CD14-positive monocyte (primary cell): ENCODE measurements at regions not wholly inside any gene's neighbourhood (a gene's known extent, or its start where the extent isn't known, plus 50 kb on each side); places are given as distances from the start of the nearest gene placed in this dataset.

ENCODE experiments used
- DNase-seq, 3 donors: peaks; one replicate each; pipeline ENCODE4 v3.0.0-alpha.2; 2011 to 2022
- H2AFZ ChIP-seq: 2 replicates; pipeline ENCODE4 v1.6.0; 2012; ENCODE audit warnings: mild to moderate bottlenecking, low read depth, low read length, inconsistent platforms; ENCODE audit not compliant: insufficient read depth, poor library complexity, severe bottlenecking
- H3K27ac ChIP-seq, 2 donors: 1 replicate in 1 of 2; 2 replicates in 1 of 2; pipeline ENCODE4 v1.5.1; 2012 to 2013; ENCODE audit warnings: low read length in 2 of 2, control low read depth in 1 of 2, inconsistent platforms in 1 of 2, low read depth in 1 of 2, mild to moderate bottlenecking in 1 of 2
- H3K27me3 ChIP-seq, 2 donors: one replicate each; pipeline versions ENCODE4 v1.6.0 to v1.6.1; 2011 to 2013; ENCODE audit warnings: low read length in 2 of 2; ENCODE audit not compliant: control insufficient read depth in 2 of 2, insufficient read depth in 2 of 2
- H3K36me3 ChIP-seq, 2 donors: replicated peaks in 1 of 2; 1 replicate in 1 of 2; 2 replicates in 1 of 2; pipeline versions ENCODE4 v1.5.1 to v1.6.1; 2012 to 2013; ENCODE audit warnings: low read length in 2 of 2, control low read depth in 1 of 2, inconsistent platforms in 1 of 2, mild to moderate bottlenecking in 1 of 2; ENCODE audit not compliant: insufficient read depth in 2 of 2, control insufficient read depth in 1 of 2
- H3K4me1 ChIP-seq, 2 donors: 1 replicate in 1 of 2; 2 replicates in 1 of 2; pipeline versions ENCODE4 v1.5.1 to v1.6.1; 2012 to 2013; ENCODE audit warnings: low read length in 2 of 2, control low read depth in 1 of 2, inconsistent platforms in 1 of 2, mild to moderate bottlenecking in 1 of 2, moderate library complexity in 1 of 2; ENCODE audit not compliant: insufficient read depth in 2 of 2, control insufficient read depth in 1 of 2
- H3K4me2 ChIP-seq: replicated peaks from 2 replicates; pipeline ENCODE3; 2012; ENCODE audit warnings: low read length, moderate library complexity, mild to moderate bottlenecking; ENCODE audit not compliant: poor library complexity, severe bottlenecking; ENCODE audit errors: extremely low read depth
- H3K4me3 ChIP-seq, 3 experiments: fragments of 200-600 bp in 1 of 3; sonication (generic) in 1 of 3; replicated peaks in 1 of 3; 1 replicate in 2 of 3; 2 replicates in 1 of 3; pipeline ENCODE4 v1.5.1; 2011 to 2013; ENCODE audit warnings: low read length in 3 of 3, mild to moderate bottlenecking in 3 of 3, control low read depth in 2 of 3, low read depth in 2 of 3, inconsistent platforms in 1 of 3, moderate library complexity in 1 of 3
- H3K79me2 ChIP-seq: 2 replicates; pipeline ENCODE4 v1.6.0; 2012; ENCODE audit warnings: mild to moderate bottlenecking, control low read depth, inconsistent platforms, low read length, moderate library complexity; ENCODE audit not compliant: insufficient read depth
- H3K9ac ChIP-seq: 2 replicates; pipeline ENCODE4 v1.6.0; 2017; ENCODE audit warnings: low read length, mild to moderate bottlenecking; ENCODE audit not compliant: insufficient read depth, poor library complexity, severe bottlenecking
- H3K9me3 ChIP-seq, 2 donors: replicated peaks in 1 of 2; 1 replicate in 1 of 2; 2 replicates in 1 of 2; pipeline versions ENCODE4 v1.5.1 to v1.6.1; 2012 to 2013; ENCODE audit warnings: low read length in 2 of 2, control low read depth in 1 of 2; ENCODE audit not compliant: control insufficient read depth in 1 of 2, insufficient read depth in 1 of 2
- H4K20me1 ChIP-seq: 2 replicates; pipeline ENCODE4 v1.6.0; 2012; ENCODE audit warnings: mild to moderate bottlenecking, low read length, control low read depth, moderate library complexity; ENCODE audit not compliant: insufficient read depth
- H3K27ac Mint-ChIP-seq, 7 donors: one replicate each; pipeline ENCODE4 v1.8.0; 2020; ENCODE audit warnings: mild to moderate bottlenecking in 7 of 7, mixed read lengths in 7 of 7, moderate library complexity in 6 of 7, inconsistent platforms in 2 of 7
- H3K27me3 Mint-ChIP-seq, 3 donors: one replicate each; pipeline ENCODE4 v1.8.0; 2021 to 2022; ENCODE audit warnings: low read depth in 3 of 3, mild to moderate bottlenecking in 3 of 3, mixed read lengths in 3 of 3, moderate library complexity in 3 of 3, inconsistent platforms in 1 of 3
- H3K36me3 Mint-ChIP-seq, 2 donors: one replicate each; pipeline ENCODE4 v1.8.0; 2020; ENCODE audit warnings: mixed read lengths in 2 of 2, inconsistent platforms in 1 of 2, mild to moderate bottlenecking in 1 of 2
- H3K4me1 Mint-ChIP-seq: one replicate; pipeline ENCODE4 v1.8.0; 2020; ENCODE audit warnings: mild to moderate bottlenecking, mixed read lengths
- H3K4me3 Mint-ChIP-seq, 2 donors: one replicate each; pipeline ENCODE4 v1.8.0; 2020; ENCODE audit warnings: mild to moderate bottlenecking in 2 of 2, mixed read lengths in 2 of 2, moderate library complexity in 1 of 2
- H3K9me3 Mint-ChIP-seq, 7 donors: one replicate each; pipeline ENCODE4 v1.8.0; 2020 to 2022; ENCODE audit warnings: mixed read lengths in 7 of 7, mild to moderate bottlenecking in 6 of 7, moderate library complexity in 6 of 7, inconsistent platforms in 2 of 7
- WGBS: methylation state at CpG from one replicate; pipeline ENCODE4 v1.1.5; 2013; ENCODE audit warnings: missing lambda C conversion rate; ENCODE audit not compliant: insufficient coverage; 5-methylcytosine and 5-hydroxymethylcytosine counted together
- intact Hi-C, 2 donors: fragments of 100-400 bp; cut with micrococcal nuclease; formaldehyde crosslinking; loops; one replicate each; pipeline versions ENCODE4 v1.15.0 to v1.15.1; 2023
- TF ChIP-seq, protein P1 (sequence below): fragments of 200-600 bp; IDR thresholded peaks from one replicate; pipeline ENCODE4 v1.8.0; 2022; ENCODE audit warnings: antibody characterized with exemption, mild to moderate bottlenecking

DNA sequence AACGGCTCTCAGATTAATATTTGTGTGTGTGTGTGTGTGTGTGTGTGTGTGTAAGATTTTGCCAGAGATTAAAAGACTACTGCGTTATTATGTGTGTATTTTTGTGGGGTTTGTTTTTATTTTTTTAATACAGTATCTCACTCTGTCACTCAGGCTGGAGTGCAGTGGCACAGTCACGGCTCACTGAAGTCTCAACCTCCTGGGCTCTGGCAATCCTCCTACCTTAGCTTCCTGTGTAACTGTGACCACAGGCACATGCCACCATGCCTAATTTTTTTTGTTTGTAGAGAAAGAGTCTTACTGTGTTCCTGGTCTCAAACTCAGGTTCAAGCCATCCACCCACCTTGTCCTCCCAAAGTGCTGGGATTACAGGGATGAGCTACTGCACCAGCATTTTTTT, 87.2 kb downstream of the CYB561 start:
- Mint-ChIP-seq H3K4me3 (no peak overlapping the region), H3K9me3 (peaks cover 3 to 20% (median 13%) of the 10 kb centered on the region in 7 donors), H3K27ac (no peak overlapping the region), H3K27me3 (no peaks in the 10 kb centered on the region), H3K4me1 (peaks cover 2% of the 10 kb centered on the region), H3K36me3 (peaks cover 2 to 16% of the 10 kb centered on the region in 2 donors)
- H3K9me3 ChIP-seq: peaks cover 5 to 18% of the 10 kb centered on the region in 2 donors
- TF ChIP-seq, protein P1, sequence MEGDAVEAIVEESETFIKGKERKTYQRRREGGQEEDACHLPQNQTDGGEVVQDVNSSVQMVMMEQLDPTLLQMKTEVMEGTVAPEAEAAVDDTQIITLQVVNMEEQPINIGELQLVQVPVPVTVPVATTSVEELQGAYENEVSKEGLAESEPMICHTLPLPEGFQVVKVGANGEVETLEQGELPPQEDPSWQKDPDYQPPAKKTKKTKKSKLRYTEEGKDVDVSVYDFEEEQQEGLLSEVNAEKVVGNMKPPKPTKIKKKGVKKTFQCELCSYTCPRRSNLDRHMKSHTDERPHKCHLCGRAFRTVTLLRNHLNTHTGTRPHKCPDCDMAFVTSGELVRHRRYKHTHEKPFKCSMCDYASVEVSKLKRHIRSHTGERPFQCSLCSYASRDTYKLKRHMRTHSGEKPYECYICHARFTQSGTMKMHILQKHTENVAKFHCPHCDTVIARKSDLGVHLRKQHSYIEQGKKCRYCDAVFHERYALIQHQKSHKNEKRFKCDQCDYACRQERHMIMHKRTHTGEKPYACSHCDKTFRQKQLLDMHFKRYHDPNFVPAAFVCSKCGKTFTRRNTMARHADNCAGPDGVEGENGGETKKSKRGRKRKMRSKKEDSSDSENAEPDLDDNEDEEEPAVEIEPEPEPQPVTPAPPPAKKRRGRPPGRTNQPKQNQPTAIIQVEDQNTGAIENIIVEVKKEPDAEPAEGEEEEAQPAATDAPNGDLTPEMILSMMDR: no peak
- no peaks in the 10 kb centered on the region for H4K20me1 ChIP-seq
- H3K4me2 ChIP-seq: no peak overlapping the region
- no peaks in the 10 kb centered on the region for H3K27me3 ChIP-seq
- H2AFZ ChIP-seq: no peak overlapping the region
- H3K27ac ChIP-seq: no peak overlapping the region
- H3K79me2 ChIP-seq: no peaks in the 10 kb centered on the region
- no peak overlapping the region for H3K9ac ChIP-seq
- intact Hi-C loops: no loop called here
- no peaks in the 10 kb centered on the region for H3K4me1 ChIP-seq
- H3K36me3 ChIP-seq: no peaks in the 10 kb centered on the region
- H3K4me3 ChIP-seq: no peak overlapping the region
- no CpG with 5 or more reads among the region's 3 CpGs for WGBS
- no peak for DNase-seq

- Histone ChIP-seq H3K4me1 (no peaks in the 10 kb centered on the region), H2AFZ (no peak overlapping the region), H3K27ac (no peak overlapping the region), H4K20me1 (no peaks in the 10 kb centered on the region), H3K79me2 (no peaks in the 10 kb centered on the region), H3K4me3 (no peak overlapping the region), H3K36me3 (no peaks in the 10 kb centered on the region), H3K9me3 (peaks cover 5 to 18% of the 10 kb centered on the region in 2 donors), H3K4me2 (no peak overlapping the region), H3K27me3 (no peaks in the 10 kb centered on the region), H3K9ac (no peak overlapping the region)
- DNase-seq: no peak
- intact Hi-C loops: no loop called here
- peaks cover 3 to 16% of the 10 kb centered on the region in 2 donors for H3K36me3 Mint-ChIP-seq
- WGBS: 95% methylated on average over 7 of the region's 7 CpGs
- TF ChIP-seq, protein P1: no peak
- H3K9me3 Mint-ChIP-seq: peaks cover 3 to 20% (median 13%) of the 10 kb centered on the region in 7 donors
- no peaks in the 10 kb centered on the region for H3K4me1 Mint-ChIP-seq
- H3K27me3 Mint-ChIP-seq: no peaks in the 10 kb centered on the region
- H3K27ac Mint-ChIP-seq: no peak overlapping the region
- H3K4me3 Mint-ChIP-seq: no peak overlapping the region
These were observed 84.9 kb downstream of the CYB561 start for GRCh38 chr17:63361182-63361581.
